Dedifferentiated amniotic fluid mesenchymal stem cell (primary cell): ENCODE measurements at regions not wholly inside any gene's neighbourhood (a gene's known extent, or its start where the extent isn't known, plus 50 kb on each side); places are given as distances from the start of the nearest gene placed in this dataset.
A peak's percentile ranks its signal among the peaks of the same experiment; 100 is the strongest.

Experiments used
- DNase-seq: peaks from one replicate; pipeline ENCODE4 v3.0.0-alpha.2; 2016; ENCODE audit errors: extremely low spot score

DNA sequence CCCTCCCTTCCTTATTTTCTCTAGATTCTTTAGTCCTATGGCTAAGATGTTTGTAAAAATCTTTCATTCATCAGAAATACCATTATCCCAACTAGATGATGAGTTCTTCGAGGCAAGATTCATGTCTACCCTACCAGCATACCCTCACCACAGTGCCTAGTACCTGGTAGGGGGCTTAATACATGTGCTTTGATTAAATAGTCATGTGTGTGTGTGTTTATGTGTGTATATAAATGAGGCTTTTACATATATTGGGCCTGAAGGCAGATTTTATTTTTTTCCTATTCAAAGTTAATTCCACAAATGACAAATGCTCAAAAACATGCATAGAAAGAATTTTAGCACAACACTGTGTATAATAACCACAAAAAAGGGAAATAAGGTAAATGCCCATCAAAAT lies 193.0 kb upstream of the IRX3 start:
- DNase-seq, result no peak

DNA sequence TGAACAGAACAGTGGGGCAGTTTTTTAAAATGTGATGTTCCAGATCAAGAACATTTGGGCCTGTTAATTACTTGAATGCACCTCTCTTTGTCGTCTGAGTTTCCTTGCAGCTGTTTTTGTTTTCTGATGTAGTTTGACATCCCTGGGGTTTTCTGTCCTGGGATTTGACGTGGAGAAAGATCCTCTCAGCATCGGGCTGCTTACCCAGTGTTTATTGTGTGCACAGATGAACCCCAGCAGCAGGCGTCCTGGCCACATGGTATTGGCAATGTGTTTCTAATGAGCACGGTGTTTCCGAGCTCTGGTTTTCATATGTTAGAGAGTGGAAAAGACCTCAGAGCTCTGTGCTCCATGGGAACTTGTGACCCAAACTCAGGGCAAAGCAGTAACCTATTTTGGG lies 191.1 kb upstream of the IRX3 start:
- no peak for DNase-seq

DNA sequence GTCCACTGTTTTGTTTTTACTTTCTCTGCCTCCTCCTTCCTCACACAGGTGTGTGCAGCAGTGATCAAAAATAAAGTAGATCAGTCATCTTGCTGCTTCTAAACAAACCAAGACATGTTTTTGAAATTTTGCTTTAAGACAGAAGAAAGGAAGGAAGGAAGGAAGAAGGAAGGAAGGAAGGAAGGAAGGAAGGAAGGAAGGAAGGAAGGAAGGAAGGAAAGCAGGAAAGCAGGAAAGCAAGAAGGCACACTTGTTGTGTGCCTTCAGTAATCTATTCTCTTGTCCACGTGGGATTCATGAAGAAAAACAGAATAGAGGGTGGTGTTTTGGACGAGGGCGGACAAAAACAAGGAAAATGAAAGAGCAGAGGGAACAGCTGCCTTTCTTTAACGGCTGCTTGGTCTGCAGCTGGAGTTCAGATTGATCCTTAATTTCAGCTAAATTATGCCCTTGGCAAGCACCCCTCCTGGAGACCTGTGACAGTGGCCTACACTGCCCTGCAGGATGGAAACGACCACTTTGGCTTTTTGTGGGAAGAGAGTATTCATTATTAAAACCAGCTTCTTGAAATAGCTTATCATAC lies 188.5 kb upstream of the IRX3 start:
- DNase-seq, result no peak

DNA sequence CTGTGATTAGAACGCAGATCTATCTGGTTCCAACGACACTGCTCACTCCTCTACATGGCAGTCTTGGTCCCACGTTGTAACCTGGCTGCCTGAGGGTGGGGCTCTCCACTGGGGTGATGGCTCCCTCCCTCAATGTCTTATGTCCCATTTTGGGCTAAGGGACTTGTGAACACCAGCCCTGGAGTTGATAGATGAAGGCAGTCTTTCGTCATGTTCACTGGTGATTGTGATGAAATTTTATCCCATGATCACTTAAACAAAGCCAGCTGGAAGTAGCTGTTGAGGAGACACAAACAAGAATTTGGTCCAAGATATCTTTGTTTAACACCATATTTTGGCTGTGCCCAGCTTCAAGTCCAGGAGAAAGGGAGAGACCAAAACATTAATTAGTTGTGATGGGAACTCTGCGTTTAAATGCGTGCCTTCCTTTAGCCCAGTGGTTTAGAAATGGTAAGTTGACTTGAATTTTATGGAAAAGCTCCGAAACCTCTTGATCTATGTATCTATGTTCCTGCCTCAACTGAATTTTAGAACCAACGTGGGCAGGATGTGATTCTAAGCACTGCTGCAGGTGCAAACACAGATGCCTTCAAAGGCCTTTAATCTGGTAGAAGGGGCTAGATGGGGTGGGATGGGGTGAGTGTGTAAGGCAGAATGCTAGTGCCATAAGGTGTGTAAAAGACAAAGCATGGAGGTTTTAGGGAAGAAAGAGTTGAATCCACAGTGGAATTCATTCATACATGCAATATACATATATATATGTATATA lies 186.8 kb upstream of the IRX3 start:
- no peak for DNase-seq

DNA sequence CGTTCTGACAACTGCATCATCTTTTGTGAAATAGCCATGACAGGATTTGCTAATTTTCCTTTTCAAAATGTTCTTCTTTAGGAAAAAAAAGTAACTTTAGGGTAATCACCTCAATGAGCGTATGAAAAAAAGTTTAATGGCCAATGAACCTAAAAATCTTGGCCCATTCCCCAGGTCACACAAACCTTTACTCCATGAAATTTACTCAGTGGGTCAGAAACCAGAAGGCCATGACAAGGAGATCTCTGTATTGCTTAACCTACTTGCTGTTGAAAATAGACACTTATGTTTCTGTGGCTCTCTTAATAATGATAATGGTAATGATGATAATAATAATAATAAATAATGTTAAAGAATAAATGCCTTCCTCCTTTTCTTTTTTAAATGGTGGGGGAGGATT lies 180.8 kb upstream of the IRX3 start:
- DNase-seq, result no peak

DNA sequence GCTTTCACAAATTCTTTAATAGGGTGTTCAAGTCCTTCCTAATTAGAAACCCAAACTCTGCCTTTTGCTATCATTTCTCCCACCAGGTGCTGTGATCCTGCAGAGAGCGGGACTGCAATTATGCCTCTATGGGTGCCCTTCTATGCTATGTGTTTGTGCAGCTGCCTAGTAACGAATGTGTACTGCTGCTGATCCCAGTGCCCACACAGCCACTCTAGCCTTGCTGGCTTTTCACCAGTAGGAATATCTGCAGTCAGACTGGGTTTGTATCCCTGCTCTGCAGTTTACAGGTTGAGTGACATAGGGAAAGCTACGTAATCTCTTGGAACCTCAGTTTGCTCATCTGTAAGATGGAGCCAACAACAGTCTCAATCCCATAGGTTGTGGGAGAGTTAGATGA lies 179.6 kb upstream of the IRX3 start:
- no peak for DNase-seq

DNA sequence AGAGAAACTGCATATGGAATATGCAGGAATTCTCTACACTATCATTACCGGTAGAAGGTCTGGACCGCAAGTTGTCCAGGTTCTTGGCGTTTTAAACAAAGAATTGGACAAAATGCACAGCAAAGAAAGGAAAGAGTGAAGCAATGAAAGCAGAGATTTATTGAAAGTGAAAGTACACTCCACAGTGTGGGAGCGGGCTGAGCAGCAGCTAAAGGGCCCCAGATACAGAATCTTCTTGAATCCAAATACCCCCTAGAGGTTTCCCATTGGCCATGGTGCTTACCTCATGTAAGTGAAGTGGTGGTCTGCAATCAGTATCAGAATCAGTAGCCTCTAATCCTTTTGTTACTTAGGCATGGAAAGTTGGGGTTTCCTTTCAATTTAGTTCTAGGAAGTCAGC lies 178.5 kb upstream of the IRX3 start:
- no peak for DNase-seq

DNA sequence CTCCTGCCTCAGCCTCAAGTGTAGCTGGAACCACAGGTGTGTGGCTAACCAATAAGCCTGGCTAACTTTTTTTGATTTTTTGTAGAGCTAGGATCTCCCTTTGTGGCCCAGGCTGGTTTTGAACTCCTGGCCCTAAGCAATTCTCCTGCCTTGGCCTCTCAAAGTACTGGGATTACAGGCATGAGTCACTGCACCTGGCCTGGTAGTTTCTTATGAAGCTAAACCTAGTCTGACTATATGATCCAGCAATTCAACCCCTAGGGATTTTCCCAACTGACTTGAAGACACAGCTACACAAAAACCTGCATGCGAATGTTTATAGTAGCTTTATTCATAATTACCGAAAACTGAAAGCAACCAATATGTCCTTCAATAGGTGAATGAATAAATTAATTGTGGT lies 176.2 kb upstream of the IRX3 start:
- DNase-seq, result no peak

DNA sequence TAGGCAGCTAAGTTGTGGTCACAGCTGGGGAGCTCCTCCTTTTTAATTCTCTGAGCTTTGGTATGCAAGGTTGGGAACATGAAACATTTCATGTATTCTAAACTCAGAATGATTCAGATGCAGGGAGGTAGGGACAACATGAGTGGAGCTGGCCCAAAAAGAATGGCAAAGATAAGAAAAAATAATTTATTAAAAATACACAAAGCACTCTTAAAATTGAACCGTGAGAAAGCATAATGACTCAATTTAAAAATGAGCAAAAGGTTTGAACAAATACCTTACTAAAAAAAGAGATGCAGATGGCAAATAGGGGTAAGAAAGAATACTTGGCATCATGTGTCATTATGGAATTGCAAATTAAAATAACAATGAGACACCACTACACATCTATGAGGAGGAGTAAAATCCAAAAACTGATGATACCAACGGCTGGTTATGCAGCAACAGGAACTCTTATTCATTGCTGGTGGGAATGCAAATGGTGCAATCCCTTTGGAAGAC lies 175.6 kb upstream of the IRX3 start:
- no peak for DNase-seq

DNA sequence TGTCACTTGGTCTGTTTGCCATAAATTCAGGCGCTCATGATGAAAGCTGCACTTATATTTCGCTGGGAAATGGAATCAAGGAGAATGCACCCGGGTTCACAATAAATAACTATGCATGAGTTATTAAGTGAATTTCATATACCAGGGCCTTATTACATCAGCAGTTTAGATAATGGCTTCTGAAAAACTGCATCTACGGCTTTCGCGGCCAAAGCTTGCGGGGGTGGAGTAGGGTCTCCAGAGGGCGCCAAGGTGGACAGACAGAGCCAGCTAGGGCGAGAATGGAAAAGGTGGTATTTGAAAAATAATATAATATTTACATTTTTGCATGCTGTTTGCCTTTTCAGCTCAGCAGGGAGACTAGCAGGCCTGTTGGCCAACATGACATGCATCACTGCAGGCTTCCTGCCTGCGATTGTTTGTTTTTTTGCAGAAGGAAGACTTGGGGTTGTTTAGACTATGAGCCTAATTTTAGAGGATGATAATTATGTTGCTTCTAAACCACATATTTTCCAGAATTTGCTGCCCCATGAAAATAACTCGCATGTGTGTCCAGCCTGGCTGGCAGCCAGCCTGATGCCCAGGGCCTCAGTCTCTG lies 173.8 kb upstream of the IRX3 start:
- DNase-seq, result peak; percentile 34

DNA sequence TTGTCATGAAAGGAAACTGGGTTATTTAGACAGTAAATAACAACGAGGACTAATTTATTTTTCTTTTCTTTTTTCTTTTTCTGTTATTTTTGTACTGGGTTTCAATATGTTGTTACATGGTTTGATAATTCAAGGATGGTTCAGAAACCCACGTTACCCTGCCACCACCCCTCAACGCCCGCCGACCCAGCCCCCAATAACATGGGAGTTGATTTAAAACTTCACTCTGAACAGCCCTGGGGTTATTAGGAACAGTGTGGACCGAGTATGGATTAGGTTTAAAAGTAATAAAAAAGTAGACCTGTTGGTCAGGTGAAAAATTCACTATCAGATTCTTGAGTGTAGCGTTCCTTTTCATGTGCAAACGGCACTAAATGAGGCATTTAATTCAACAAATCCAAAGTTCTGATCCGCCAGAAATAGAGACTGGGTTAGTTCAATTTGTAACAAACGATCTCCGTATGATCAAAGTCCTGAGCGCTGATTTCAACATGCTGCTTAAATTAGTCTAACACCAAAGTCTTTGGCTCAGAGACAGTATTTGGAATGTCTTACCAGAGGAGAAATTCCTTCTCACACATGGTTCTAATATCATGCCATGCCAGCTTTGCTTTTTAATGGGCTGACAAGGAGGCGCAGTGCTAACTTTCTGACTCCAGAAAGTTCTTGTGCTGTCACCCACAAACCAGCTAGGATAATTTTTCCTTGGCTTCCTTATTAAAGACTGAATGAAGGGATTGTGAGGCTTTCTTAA lies 173.1 kb upstream of the IRX3 start:
- peak; percentile 63 for DNase-seq

DNA sequence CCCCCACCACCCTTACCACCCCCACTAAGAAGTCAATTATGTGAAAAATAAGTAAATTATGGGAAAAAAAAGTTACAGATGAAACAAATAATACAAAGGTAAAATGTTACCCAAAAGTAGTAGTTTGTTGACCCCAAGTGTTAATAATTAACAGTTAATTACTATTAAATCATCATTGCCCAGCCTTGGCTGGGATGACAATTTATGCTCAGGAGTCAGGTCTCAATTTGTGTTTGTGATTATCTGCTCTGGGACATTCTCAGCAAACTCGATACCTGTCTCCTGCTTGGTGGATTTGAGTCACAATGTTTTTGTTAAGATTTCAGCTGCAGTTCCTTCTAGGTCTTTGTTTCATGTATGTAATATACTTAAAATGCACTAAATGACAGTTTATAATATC lies 172.3 kb upstream of the IRX3 start:
- DNase-seq, result no peak

DNA sequence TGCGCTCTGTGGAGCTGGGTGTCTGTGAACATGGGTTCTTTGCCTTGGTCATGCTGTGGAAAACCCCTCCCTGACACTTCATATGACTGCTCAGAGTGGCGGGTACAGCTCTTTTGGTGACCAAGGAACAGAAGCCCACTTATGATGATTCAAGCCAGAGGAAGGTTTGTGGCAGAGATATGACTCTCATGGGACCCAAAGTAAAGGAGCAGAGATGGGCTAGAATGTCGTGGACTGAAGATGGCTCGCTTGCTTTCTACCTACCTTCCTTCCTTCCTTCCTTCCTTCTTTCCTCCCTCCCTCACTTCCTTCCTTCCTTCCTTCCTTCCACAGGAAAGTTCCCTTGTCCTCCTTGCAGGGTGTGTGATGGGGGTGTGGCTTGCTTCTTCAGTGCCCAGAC lies 169.7 kb upstream of the IRX3 start:
- no peak for DNase-seq

DNA sequence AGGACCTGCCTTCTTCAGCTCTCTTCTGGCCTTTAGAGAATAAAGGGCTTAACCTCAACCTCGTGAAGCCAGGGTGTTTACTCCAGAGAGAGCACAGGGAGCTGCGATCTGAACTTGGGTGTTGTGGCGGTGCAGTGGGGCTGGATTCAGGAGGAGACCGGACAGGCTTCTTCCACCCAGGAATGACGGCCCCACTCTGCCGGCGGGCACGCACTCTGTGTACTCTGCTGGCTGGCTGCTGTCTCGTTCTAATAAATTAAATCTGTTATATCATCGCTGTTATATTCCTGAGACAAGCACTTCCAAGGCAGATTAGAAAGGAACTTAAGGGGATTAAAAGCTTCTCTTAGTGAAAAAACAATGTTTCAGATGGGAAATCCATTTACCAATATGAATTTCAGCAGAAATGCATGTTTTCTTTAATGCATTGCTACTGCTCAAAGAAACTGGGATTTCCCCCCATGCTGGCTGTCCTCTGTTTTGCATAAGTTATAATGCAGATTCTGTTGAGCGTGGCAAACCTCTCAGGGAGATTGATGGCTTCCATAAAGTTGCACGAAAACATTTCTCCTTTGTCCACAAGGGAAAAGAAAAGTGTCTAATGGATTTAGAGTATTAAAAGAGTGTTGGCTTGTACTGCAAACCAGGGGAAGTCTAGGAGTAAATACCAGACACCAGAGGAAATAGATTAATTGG lies 168.6 kb upstream of the IRX3 start:
- no peak for DNase-seq

DNA sequence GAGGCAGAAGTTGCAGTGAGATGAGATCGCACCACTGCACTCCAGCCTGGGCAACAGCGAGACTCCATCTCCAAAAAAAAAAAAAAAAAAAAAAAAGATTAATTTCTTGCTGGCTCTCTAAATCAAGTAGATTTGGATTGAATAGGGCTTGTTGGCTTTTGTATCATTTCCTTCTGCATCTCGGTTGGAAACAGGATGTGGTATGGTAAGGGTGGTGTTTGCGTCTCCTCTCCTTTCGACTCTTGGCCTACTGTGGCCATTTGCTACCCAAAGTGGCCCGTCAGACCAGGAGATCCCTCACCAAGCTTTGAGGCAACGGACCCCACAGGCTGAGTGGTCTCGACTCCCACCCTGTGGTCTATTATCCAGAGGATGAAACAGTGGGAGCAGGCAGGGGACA lies 168.0 kb upstream of the IRX3 start:
- DNase-seq, result no peak

DNA sequence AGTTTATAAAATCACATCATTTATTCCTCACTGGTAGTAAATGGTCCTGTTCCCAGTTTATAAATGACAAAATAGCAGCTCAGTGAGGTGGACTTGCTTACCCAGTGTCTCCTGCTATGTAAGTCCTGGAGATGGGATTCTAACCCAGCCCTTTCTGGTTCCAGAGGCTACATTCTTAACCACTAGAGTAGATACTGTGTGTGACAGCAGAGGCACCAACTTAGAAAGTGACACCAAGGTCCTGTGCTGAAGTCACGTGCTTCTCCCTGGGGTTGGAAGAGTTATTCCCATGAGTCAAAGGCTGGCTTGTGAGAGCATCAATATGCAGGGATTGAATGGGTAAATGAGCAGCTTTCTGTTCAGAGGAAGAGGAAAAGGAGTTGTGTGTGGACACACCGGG lies 167.3 kb upstream of the IRX3 start:
- DNase-seq, result no peak

DNA sequence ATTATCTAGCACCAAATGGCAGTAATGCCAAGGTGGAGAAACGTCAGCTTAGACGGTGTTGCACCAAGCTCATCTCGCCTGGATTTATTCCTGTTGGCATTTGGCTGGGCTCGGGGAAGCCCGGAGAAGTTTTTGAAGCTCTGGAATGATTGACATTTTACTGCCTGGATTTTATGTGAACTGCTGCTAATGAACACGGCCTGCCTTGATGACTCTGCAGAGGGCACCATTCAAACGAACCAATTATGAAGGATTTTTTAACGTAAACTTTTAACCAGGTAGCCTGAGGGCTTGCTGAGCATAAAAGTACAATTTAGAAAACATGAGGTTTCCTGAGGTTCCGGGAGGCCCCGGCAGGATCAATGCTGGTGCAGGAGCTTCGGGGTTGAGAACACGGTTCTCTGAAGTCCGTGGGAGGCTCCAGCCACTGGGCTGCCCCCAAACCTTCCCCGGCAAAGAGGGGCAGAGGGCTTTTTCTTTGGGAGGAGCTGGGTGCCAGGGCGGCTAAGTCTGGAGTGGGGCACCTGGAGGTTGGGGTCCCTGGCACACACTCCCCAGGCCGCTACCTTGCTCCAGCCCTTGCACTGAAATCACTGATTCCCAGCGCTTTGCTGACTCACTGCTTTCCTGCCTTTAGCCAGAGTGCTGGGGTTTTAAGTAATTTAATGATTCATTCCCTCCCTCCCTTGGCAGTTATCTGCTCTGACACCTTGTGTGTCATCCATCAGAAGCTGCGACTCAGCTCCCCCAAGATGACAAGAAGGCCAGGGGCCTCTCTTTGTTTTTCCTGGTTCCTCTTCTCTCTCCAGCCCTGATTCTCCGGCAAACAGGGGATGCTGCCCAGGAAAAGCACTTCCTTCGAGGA lies 161.2 kb upstream of the IRX3 start:
- DNase-seq, result peak; percentile 59

DNA sequence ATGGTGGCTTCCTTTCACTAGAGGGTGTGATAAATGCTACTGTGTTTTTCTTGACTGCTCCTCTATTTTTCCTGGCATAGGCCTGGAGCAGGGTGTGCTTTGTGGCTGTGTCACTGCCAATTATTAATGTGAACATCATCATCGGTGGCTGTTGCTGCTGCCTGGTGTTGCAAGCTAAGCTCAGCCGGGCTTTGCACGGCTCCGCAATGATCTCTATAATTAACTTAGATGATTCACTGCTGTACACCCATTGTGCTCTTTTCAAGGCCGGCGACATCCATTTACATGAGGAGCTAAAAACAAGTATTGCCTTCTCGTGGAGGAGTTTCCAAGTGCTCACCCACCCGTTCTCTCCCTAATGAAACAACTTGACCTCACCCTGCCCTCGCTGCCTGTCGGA lies 160.1 kb upstream of the IRX3 start:
- peak; percentile 42 for DNase-seq

DNA sequence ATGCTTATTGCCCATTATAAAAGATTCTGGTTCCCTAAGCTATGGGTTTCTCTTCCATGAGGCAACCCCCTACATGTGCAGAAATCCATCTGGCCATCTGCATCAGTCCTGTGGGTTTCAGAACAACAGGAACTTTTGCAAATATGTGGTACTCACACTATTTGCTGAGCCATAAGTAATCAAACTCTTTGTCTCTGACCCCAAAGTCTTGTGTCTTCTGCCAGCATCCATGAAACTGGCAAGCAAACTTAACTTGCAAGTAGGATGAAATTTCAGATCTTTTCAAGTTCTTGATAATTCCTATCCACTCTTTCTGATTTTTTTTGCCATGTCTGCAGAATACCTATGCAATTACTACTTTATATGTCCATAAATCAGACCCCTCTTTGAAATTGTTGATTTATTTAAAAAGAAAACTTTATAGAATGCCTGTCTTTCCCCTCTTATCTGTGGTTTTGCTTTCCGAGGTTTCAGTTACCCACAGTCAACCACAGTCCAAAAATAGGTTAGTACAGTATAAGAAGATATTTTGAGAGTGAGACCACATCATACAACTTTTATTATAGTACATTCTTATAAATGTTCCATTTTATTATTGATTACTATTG lies 158.4 kb upstream of the IRX3 start:
- DNase-seq, result no peak

DNA sequence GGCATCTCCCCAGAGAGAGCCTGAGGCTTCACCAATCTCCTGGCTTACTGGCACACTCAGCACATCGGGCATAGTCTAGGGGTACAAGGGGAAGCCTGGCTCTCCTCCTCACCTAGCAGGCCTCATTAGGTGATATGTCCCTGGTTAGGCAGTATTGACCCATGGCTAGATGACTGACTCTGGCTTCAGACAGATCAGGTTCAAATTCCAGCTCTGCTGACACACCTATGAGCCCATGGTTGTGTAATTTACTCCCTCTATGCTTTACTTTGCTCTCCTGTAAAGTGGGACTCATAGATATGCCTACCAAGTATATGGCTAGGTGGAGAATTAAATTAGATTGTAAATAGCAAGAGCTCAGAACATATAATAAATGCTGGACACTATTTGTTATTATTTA lies 157.3 kb upstream of the IRX3 start:
- DNase-seq, result no peak

DNA sequence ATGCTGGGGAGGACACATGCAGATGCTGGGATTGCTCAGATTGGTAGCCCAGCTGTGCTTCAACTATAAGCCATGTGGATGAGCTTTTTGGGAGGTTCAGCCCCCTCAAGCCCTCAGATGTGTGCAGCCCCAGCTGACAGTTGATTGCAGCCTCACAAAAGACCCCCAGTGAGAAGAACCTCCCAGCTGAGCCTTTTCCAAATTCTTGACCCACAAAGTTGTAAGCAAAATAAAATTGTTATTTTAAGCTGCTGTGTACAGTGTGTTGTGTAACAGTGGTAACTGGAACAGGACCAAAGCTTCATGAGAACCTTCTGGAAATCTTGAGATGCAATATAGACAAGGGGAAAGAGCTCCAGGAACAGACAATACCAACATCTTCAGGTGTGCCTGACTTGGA lies 156.8 kb upstream of the IRX3 start:
- DNase-seq, result no peak
